Liver (tissue), 3 donors: ENCODE measurements at regions not wholly inside any gene's neighbourhood (a gene's known extent, or its start where the extent isn't known, plus 50 kb on each side); places are given as distances from the start of the nearest gene placed in this dataset.

Experiments
- EGR1 ChIP-seq, 2 donors: IDR thresholded peaks; 2 replicates each; pipeline ENCODE4 v1.6.1; 2016 to 2018; ENCODE audit warnings: antibody characterized with exemption in 2 of 2, low read depth in 2 of 2
- FOXA2 ChIP-seq: IDR thresholded peaks from 2 replicates; pipeline ENCODE4 v1.6.1; 2016; ENCODE audit warnings: antibody characterized with exemption
- GABPA ChIP-seq, 2 donors: IDR thresholded peaks in 1 of 2; conservative IDR thresholded peaks in 1 of 2; 2 replicates each; pipeline ENCODE4 v1.6.1; 2016; ENCODE audit warnings: antibody characterized with exemption in 2 of 2, mild to moderate bottlenecking in 1 of 2, moderate library complexity in 1 of 2
- NR2F2 ChIP-seq: IDR thresholded peaks from 2 replicates; pipeline ENCODE4 v1.6.1; 2016; ENCODE audit warnings: antibody characterized with exemption
- RAD21 ChIP-seq, 2 donors: IDR thresholded peaks; 2 replicates each; pipeline ENCODE4 v1.6.1; 2016; ENCODE audit warnings: antibody characterized with exemption in 2 of 2, mild to moderate bottlenecking in 2 of 2
- SP1 ChIP-seq: IDR thresholded peaks from 2 replicates; pipeline ENCODE4 v1.6.1; 2018; ENCODE audit warnings: antibody characterized with exemption, mild to moderate bottlenecking
- TAF1 ChIP-seq: conservative IDR thresholded peaks from 2 replicates; pipeline ENCODE4 v1.6.1; 2016; ENCODE audit warnings: antibody characterized with exemption, mild to moderate bottlenecking
- YY1 ChIP-seq: IDR thresholded peaks from 2 replicates; pipeline ENCODE4 v1.6.1; 2016; ENCODE audit warnings: antibody characterized with exemption, mild to moderate bottlenecking
- TF ChIP-seq, protein P1 (sequence below): fragments of 150-350 bp; IDR thresholded peaks from 2 replicates; pipeline ENCODE4 v1.5.1; 2017; ENCODE audit warnings: improper control_type of control experiment, low read depth, low read length; ENCODE audit not compliant: missing input control
- TF ChIP-seq, protein P2 (sequence below): IDR thresholded peaks from 2 replicates; pipeline ENCODE4 v1.6.1; 2016; ENCODE audit warnings: antibody characterized with exemption
- TF ChIP-seq, protein P3 (sequence below): IDR thresholded peaks from 2 replicates; pipeline ENCODE4 v1.6.1; 2016; ENCODE audit warnings: antibody characterized with exemption
- TF ChIP-seq, protein P4 (sequence below): IDR thresholded peaks from 2 replicates; pipeline ENCODE4 v1.6.1; 2016; ENCODE audit warnings: antibody characterized with exemption, mild to moderate bottlenecking
- donor health status: healthy.
- donor health status: healthy.

DNA sequence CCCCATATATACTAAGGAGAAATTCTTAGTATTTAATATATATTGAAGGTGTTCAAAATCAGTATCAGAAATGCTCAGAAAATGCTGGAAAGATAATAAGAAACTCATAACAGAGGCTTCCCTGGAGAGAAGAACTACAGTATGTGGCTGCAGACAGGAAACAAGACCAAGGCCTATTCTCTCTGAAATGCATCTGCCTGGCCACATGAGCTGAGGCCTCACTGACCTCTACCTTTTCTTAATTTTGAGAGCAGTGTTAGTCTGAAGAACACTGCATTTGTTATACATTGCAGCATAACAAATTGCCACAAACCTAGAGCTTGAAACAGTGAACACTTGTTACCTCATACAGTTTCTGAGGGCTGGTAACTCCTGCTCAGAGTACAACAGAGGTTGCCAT lies 133.4 kb upstream of the SPEF2 start:
- TF ChIP-seq YY1: no peak
- TF ChIP-seq, protein P1, sequence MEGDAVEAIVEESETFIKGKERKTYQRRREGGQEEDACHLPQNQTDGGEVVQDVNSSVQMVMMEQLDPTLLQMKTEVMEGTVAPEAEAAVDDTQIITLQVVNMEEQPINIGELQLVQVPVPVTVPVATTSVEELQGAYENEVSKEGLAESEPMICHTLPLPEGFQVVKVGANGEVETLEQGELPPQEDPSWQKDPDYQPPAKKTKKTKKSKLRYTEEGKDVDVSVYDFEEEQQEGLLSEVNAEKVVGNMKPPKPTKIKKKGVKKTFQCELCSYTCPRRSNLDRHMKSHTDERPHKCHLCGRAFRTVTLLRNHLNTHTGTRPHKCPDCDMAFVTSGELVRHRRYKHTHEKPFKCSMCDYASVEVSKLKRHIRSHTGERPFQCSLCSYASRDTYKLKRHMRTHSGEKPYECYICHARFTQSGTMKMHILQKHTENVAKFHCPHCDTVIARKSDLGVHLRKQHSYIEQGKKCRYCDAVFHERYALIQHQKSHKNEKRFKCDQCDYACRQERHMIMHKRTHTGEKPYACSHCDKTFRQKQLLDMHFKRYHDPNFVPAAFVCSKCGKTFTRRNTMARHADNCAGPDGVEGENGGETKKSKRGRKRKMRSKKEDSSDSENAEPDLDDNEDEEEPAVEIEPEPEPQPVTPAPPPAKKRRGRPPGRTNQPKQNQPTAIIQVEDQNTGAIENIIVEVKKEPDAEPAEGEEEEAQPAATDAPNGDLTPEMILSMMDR: no peak
- TF ChIP-seq SP1: no peak
- TF ChIP-seq, protein P2, sequence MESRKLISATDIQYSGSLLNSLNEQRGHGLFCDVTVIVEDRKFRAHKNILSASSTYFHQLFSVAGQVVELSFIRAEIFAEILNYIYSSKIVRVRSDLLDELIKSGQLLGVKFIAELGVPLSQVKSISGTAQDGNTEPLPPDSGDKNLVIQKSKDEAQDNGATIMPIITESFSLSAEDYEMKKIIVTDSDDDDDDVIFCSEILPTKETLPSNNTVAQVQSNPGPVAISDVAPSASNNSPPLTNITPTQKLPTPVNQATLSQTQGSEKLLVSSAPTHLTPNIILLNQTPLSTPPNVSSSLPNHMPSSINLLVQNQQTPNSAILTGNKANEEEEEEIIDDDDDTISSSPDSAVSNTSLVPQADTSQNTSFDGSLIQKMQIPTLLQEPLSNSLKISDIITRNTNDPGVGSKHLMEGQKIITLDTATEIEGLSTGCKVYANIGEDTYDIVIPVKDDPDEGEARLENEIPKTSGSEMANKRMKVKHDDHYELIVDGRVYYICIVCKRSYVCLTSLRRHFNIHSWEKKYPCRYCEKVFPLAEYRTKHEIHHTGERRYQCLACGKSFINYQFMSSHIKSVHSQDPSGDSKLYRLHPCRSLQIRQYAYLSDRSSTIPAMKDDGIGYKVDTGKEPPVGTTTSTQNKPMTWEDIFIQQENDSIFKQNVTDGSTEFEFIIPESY: no peak
- TF ChIP-seq NR2F2: no peak
- no peak for TF ChIP-seq TAF1
- TF ChIP-seq, protein P3, sequence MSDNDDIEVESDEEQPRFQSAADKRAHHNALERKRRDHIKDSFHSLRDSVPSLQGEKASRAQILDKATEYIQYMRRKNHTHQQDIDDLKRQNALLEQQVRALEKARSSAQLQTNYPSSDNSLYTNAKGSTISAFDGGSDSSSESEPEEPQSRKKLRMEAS: no peak
- TF ChIP-seq, protein P4, sequence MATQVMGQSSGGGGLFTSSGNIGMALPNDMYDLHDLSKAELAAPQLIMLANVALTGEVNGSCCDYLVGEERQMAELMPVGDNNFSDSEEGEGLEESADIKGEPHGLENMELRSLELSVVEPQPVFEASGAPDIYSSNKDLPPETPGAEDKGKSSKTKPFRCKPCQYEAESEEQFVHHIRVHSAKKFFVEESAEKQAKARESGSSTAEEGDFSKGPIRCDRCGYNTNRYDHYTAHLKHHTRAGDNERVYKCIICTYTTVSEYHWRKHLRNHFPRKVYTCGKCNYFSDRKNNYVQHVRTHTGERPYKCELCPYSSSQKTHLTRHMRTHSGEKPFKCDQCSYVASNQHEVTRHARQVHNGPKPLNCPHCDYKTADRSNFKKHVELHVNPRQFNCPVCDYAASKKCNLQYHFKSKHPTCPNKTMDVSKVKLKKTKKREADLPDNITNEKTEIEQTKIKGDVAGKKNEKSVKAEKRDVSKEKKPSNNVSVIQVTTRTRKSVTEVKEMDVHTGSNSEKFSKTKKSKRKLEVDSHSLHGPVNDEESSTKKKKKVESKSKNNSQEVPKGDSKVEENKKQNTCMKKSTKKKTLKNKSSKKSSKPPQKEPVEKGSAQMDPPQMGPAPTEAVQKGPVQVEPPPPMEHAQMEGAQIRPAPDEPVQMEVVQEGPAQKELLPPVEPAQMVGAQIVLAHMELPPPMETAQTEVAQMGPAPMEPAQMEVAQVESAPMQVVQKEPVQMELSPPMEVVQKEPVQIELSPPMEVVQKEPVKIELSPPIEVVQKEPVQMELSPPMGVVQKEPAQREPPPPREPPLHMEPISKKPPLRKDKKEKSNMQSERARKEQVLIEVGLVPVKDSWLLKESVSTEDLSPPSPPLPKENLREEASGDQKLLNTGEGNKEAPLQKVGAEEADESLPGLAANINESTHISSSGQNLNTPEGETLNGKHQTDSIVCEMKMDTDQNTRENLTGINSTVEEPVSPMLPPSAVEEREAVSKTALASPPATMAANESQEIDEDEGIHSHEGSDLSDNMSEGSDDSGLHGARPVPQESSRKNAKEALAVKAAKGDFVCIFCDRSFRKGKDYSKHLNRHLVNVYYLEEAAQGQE: no peak
- no peak for TF ChIP-seq GABPA (IDR thresholded peaks at IDR 0.05 in 1 of 2, conservative IDR thresholded peaks at IDR 0.05 in 1 of 2)
- TF ChIP-seq RAD21 (IDR thresholded peaks at IDR 0.05): no peak
- TF ChIP-seq EGR1 (IDR thresholded peaks at IDR 0.05; ENCODE audit: low read depth in 2 of 2): no peak
- TF ChIP-seq FOXA2: no peak
